NCI-H1092 (cell line): ENCODE measurements at regions not wholly inside any gene's neighbourhood (a gene's known extent, or its start where the extent isn't known, plus 50 kb on each side); places are given as distances from the start of the nearest gene placed in this dataset.
A peak's percentile ranks its signal among the peaks of the same experiment; 100 is the strongest.

Experiments used
- DNase-seq: peaks from one replicate; lab custom pipeline; 2025; lab: John Stamatoyannopoulos, UW

- no peak for DNase-seq
These were observed 352.1 kb upstream of the GATB start for GRCh38 chr4:152112887-152113286.

GRCh38 chr4:152112190-152112589, 351.4 kb upstream of the GATB start:
- DNase-seq, result no peak

- no peak for DNase-seq
These were observed 350.0 kb upstream of the GATB start for GRCh38 chr4:152110780-152111179.

GRCh38 chr4:152109531-152110509, 349.0 kb upstream of the GATB start:
- peak; percentile 20 for DNase-seq

- DNase-seq, result no peak
These were observed 347.1 kb upstream of the GATB start for GRCh38 chr4:152107736-152108500.

GRCh38 chr4:152106781-152107321, 346.0 kb upstream of the GATB start:
- no peak for DNase-seq

- no peak for DNase-seq
These were observed 345.4 kb upstream of the GATB start for GRCh38 chr4:152106113-152106763.

- DNase-seq, result no peak
These were observed 344.1 kb upstream of the GATB start for GRCh38 chr4:152104901-152105357.

GRCh38 chr4:152104356-152104755, 343.5 kb upstream of the GATB start:
- no peak for DNase-seq

- no peak for DNase-seq
These were observed 342.5 kb upstream of the GATB start for GRCh38 chr4:152103181-152103901.

- no peak for DNase-seq
These were observed 341.7 kb upstream of the GATB start for GRCh38 chr4:152102436-152103000.

- no peak for DNase-seq
These were observed 341.0 kb upstream of the GATB start for GRCh38 chr4:152101556-152102435.

- DNase-seq, result no peak
These were observed 339.8 kb upstream of the GATB start for GRCh38 chr4:152100379-152101201.

- no peak for DNase-seq
These were observed 339.2 kb upstream of the GATB start for GRCh38 chr4:152099981-152100378.

GRCh38 chr4:152099555-152099954, 338.7 kb upstream of the GATB start:
- no peak for DNase-seq

GRCh38 chr4:152099061-152099425, 338.2 kb upstream of the GATB start:
- DNase-seq, result no peak

- no peak for DNase-seq
These were observed 337.7 kb upstream of the GATB start for GRCh38 chr4:152098365-152099060.

GRCh38 chr4:152097371-152097770, 336.6 kb upstream of the GATB start:
- DNase-seq, result no peak

GRCh38 chr4:152095701-152096070, 334.9 kb upstream of the GATB start:
- DNase-seq, result no peak
